IMR-90 (cell line): ENCODE measurements at regions not wholly inside any gene's neighbourhood (a gene's known extent, or its start where the extent isn't known, plus 50 kb on each side); places are given as distances from the start of the nearest gene placed in this dataset.

Experiments used
- ATAC-seq: fragments of 200-7000 bp; cut with Tn5 transposase; 2 replicates; pipeline ENCODE4 v1.9.1; 2020; ENCODE audit warnings: low read depth, mild to moderate bottlenecking, moderate library complexity
- BruUV-seq: library from RNA; stranded (reverse); fragments of 400-500 nt; replicated peaks from 2 replicates; lab custom pipeline; 2021; lab: Mats Ljungman, UMichigan
- CTCF ChIA-PET: fragments of 300-600 bp; formaldehyde crosslinking; extraction: SDS; loops from one replicate; lab custom pipeline; 2021; ENCODE audit warnings: antibody characterized with exemption; lab: Yijun Ruan, JAX
- POLR2A ChIA-PET: fragments of 300-600 bp; sonication (Branson Sonifier 250); formaldehyde crosslinking; loops from one replicate; lab custom pipeline; 2022; ENCODE audit warnings: antibody characterized with exemption; ENCODE audit not compliant: unreplicated experiment; lab: Charles Lee
- DNase-seq: peaks from one replicate; pipeline ENCODE4 v3.0.0; 2013
- H2AFZ ChIP-seq: replicated peaks from 2 replicates; pipeline ENCODE3; 2013; ENCODE audit warnings: low read length, mild to moderate bottlenecking; ENCODE audit not compliant: poor library complexity
- H2AK5ac ChIP-seq: 2 replicates; pipeline ENCODE4 v1.6.1; 2013; ENCODE audit warnings: low read depth, low read length, inconsistent platforms
- H2AK9ac ChIP-seq: replicated peaks from 2 replicates; pipeline ENCODE3; 2013; ENCODE audit warnings: mild to moderate bottlenecking, low read depth, low read length, moderate library complexity; ENCODE audit not compliant: poor library complexity
- H2BK120ac ChIP-seq: 2 replicates; pipeline ENCODE4 v1.6.1; 2013; ENCODE audit warnings: low read depth, low read length, inconsistent platforms
- H2BK15ac ChIP-seq: 3 replicates; pipeline ENCODE4 v1.6.1; 2013; ENCODE audit warnings: low read depth, low read length, inconsistent platforms
- H2BK20ac ChIP-seq: 2 replicates; pipeline ENCODE4 v1.6.1; 2013; ENCODE audit warnings: low read depth, mild to moderate bottlenecking, inconsistent platforms, low read length, moderate library complexity
- H2BK5ac ChIP-seq: 2 replicates; pipeline ENCODE4 v1.6.1; 2013; ENCODE audit warnings: mild to moderate bottlenecking, low read depth, low read length, inconsistent platforms; ENCODE audit not compliant: poor library complexity, severe bottlenecking
- H3K14ac ChIP-seq: replicated peaks from 2 replicates; pipeline ENCODE4 v1.6.1; 2013; ENCODE audit warnings: low read depth, low read length, inconsistent platforms
- H3K18ac ChIP-seq: 2 replicates; pipeline ENCODE4 v1.6.1; 2013; ENCODE audit warnings: low read depth, low read length, control low read depth
- H3K23ac ChIP-seq: 2 replicates; pipeline ENCODE4 v1.6.1; 2013; ENCODE audit warnings: low read depth, low read length, inconsistent platforms
- H3K27ac ChIP-seq: 2 replicates; pipeline ENCODE4 v1.5.1; 2013; ENCODE audit warnings: mild to moderate bottlenecking, control low read depth, low read length; ENCODE audit not compliant: insufficient read depth
- H3K27me3 ChIP-seq: 2 replicates; pipeline ENCODE4 v1.6.1; 2013; ENCODE audit warnings: low read length; ENCODE audit not compliant: control insufficient read depth, insufficient read depth
- H3K36me3 ChIP-seq: 2 replicates; pipeline ENCODE4 v1.6.1; 2013; ENCODE audit warnings: low read length, mixed read lengths; ENCODE audit not compliant: control insufficient read depth, insufficient read depth
- H3K4ac ChIP-seq: 2 replicates; pipeline ENCODE4 v1.6.1; 2013; ENCODE audit warnings: low read depth, low read length, inconsistent platforms
- H3K4me1 ChIP-seq: 2 replicates; pipeline ENCODE4 v1.6.1; 2013; ENCODE audit warnings: low read length, mixed read lengths; ENCODE audit not compliant: control insufficient read depth, insufficient read depth
- H3K4me2 ChIP-seq: 2 replicates; pipeline ENCODE4 v1.6.1; 2013; ENCODE audit warnings: low read depth, mild to moderate bottlenecking, control low read depth, low read length, moderate library complexity
- H3K4me3 ChIP-seq: 2 replicates; pipeline ENCODE4 v1.5.1; 2013; ENCODE audit warnings: low read depth, mild to moderate bottlenecking, control low read depth, low read length, moderate library complexity; ENCODE audit not compliant: insufficient read depth
- H3K56ac ChIP-seq: 2 replicates; pipeline ENCODE4 v1.6.1; 2013; ENCODE audit warnings: low read length, inconsistent platforms; ENCODE audit not compliant: insufficient read depth; ENCODE audit errors: extremely low read depth
- H3K79me1 ChIP-seq, 2 experiments: 2 replicates each; pipeline ENCODE4 v1.6.1; 2013; ENCODE audit warnings: low read length in 2 of 2, inconsistent platforms in 1 of 2, low read depth in 1 of 2
- H3K9ac ChIP-seq: 2 replicates; pipeline ENCODE4 v1.6.1; 2013; ENCODE audit warnings: low read depth, low read length, control low read depth
- H3K9me1 ChIP-seq: 2 replicates; pipeline ENCODE4 v1.6.1; 2013; ENCODE audit warnings: low read length, inconsistent platforms; ENCODE audit not compliant: insufficient read depth
- H3K9me3 ChIP-seq: 2 replicates; pipeline ENCODE4 v1.6.1; 2013; ENCODE audit warnings: low read length; ENCODE audit not compliant: control insufficient read depth, insufficient read depth
- H4K20me1 ChIP-seq: 2 replicates; pipeline ENCODE4 v1.6.1; 2013; ENCODE audit warnings: low read length, inconsistent platforms; ENCODE audit not compliant: insufficient read depth
- H4K5ac ChIP-seq: 2 replicates; pipeline ENCODE4 v1.6.1; 2013; ENCODE audit warnings: mild to moderate bottlenecking, low read depth, low read length, control low read depth
- H4K8ac ChIP-seq, 2 experiments: 2 replicates each; pipeline ENCODE4 v1.6.1; 2013; ENCODE audit warnings: low read depth in 2 of 2, low read length in 2 of 2, control low read depth in 1 of 2, inconsistent platforms in 1 of 2
- H4K91ac ChIP-seq: 2 replicates; pipeline ENCODE4 v1.6.1; 2013; ENCODE audit warnings: low read depth, low read length, inconsistent platforms; ENCODE audit not compliant: insufficient read depth
- BHLHE40 ChIP-seq: fragments of 150-350 bp; IDR thresholded peaks from 2 replicates; pipeline ENCODE4 v1.6.1; 2016; ENCODE audit warnings: mild to moderate bottlenecking, low read depth, low read length
- CHD1 ChIP-seq: IDR thresholded peaks from 2 replicates; pipeline ENCODE4 v1.6.1; 2012; ENCODE audit warnings: low read depth, low read length, improper control_type of control experiment
- FOS ChIP-seq: fragments of 150-350 bp; IDR thresholded peaks from 2 replicates; pipeline ENCODE4 v1.6.1; 2016; ENCODE audit warnings: low read depth, low read length
- NFE2L2 ChIP-seq: fragments of 150-350 bp; IDR thresholded peaks from 2 replicates; pipeline ENCODE4 v1.6.1; 2016; ENCODE audit warnings: low read depth, mild to moderate bottlenecking, low read length
- RCOR1 ChIP-seq: IDR thresholded peaks from 2 replicates; pipeline ENCODE4 v1.6.1; 2012; ENCODE audit warnings: mild to moderate bottlenecking, low read length, improper control_type of control experiment; ENCODE audit not compliant: insufficient replicate concordance
- RFX5 ChIP-seq: IDR thresholded peaks from 2 replicates; pipeline ENCODE4 v1.8.0; 2012; ENCODE audit warnings: low read depth, mild to moderate bottlenecking, low read length, moderate library complexity
- WGBS, 2 experiments: methylation state at CpG; one replicate each; pipeline versions ENCODE4 v1.1.5 to v1.1.7; 2013; ENCODE audit warnings: missing lambda C conversion rate in 2 of 2; ENCODE audit not compliant: insufficient read length in 1 of 2; ENCODE audit errors: extremely low coverage in 2 of 2; 5-methylcytosine and 5-hydroxymethylcytosine counted together
- dilution Hi-C: fragments of 300-500 bp; cut with HindIII; formaldehyde crosslinking; loops from one replicate; pipeline ENCODE4 v1.14.3; 2018; ENCODE audit warnings: low sequenced_read_pairs; ENCODE audit not compliant: unreplicated experiment
- in situ Hi-C: fragments of 300-500 bp; cut with MboI; formaldehyde crosslinking; loops from 3 replicates; pipeline ENCODE4 v1.14.3; 2019; ENCODE audit warnings: low sequenced_read_pairs, inconsistent platforms, mixed read lengths
- intact Hi-C: fragments of 100-400 bp; cut with micrococcal nuclease; formaldehyde crosslinking; loops from 2 replicates; pipeline ENCODE4 v1.10.0; 2022

DNA sequence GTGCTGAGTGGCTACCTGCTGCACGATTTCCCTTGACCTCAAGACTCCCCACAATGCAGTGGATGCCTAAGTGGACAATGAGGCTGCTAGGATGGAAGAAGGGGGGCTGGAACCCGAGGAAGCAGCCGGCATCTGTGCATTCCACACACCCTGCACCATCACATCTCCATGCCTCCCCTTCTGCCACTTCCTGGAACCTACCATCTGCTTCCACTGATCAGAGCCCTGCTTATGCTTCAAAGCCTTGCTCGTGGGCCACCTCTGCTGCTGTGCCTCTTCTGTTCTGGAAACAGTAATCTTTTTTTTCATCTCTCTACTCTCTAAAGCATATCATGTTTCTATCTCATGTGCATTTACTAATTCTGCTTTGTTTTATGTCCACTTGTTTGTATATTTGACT, 66.2 kb upstream of the WDR26 start:
- no peak overlapping the region for H3K27ac ChIP-seq
- H2AK9ac ChIP-seq: peak overlapping the region; percentile 14
- peak overlapping the region; percentile 13 for H2BK5ac ChIP-seq
- dilution Hi-C loops: no loop called here
- DNase-seq (no peak), ATAC-seq (no peak)
- no peak overlapping the region for H3K14ac ChIP-seq
- H4K8ac ChIP-seq: no peak overlapping the region; a peak in 1 of 4 replicates
- H3K4me2 ChIP-seq: no peak overlapping the region
- H3K18ac ChIP-seq: 0 out of 2 replicates have a peak overlapping the region, but pooled peaks have one; percentile 8
- WGBS, 2 experiments: no CpG with 5 or more reads among the region's 4 CpGs
- H3K79me1 ChIP-seq: no peaks in the 10 kb centered on the region
- in situ Hi-C loops: no loop called here
- H3K56ac ChIP-seq: no peak overlapping the region
- H2AK5ac ChIP-seq: peak overlapping the region; percentile 66
- H3K9me1 ChIP-seq: peaks cover 22% of the 10 kb centered on the region
- no peak overlapping the region for H2BK120ac ChIP-seq
- 0 out of 2 replicates have a peak overlapping the region, but pooled peaks have one; percentile 8 for H3K4ac ChIP-seq
- TF ChIP-seq FOS (no peak), BHLHE40 (no peak), CHD1 (no peak), RFX5 (no peak), NFE2L2 (no peak), RCOR1 (no peak)
- peak overlapping the region; percentile 16; the same call in 1 of the 2 replicates for H2BK20ac ChIP-seq
- POLR2A ChIA-PET: no interaction called here
- no peak overlapping the region for H3K23ac ChIP-seq
- no peaks in the 10 kb centered on the region for H4K20me1 ChIP-seq
- no peak overlapping the region for H3K4me3 ChIP-seq
- CTCF ChIA-PET: interaction anchor here (0.7 kb wide), 2 partner anchors 421 to 1495 kb away, joined by 3 to 5 read pairs; no protein-coding TSS in a partner anchor
- H4K91ac ChIP-seq: peak overlapping the region; percentile 11; the same call in 1 of the 2 replicates
- no TSS peak for BruUV-seq
- H3K4me1 ChIP-seq: peaks cover 31% of the 10 kb centered on the region
- H4K5ac ChIP-seq: no peak overlapping the region
- H3K27me3 ChIP-seq: no peaks in the 10 kb centered on the region
- intact Hi-C loops: no loop called here
- H3K9me3 ChIP-seq: no peaks in the 10 kb centered on the region
- 0 out of 3 replicates have a peak overlapping the region, but pooled peaks have one; percentile 18 for H2BK15ac ChIP-seq
- no peaks in the 10 kb centered on the region for H3K36me3 ChIP-seq
- no peak overlapping the region for H3K9ac ChIP-seq
- H2AFZ ChIP-seq: no peak overlapping the region
